BLaER1 treated with 17β-estradiol and CSF1 and Interleukin-3, amounts not matched to agents 10 nM and 100 nM (cell line): ENCODE measurements at regions not wholly inside any gene's neighbourhood (a gene's known extent, or its start where the extent isn't known, plus 50 kb on each side); places are given as distances from the start of the nearest gene placed in this dataset.

Experiments
- H3K27ac ChIP-seq, 11 experiments: shearing (Covaris generic); formaldehyde crosslinking; 2 replicates each; pipeline ENCODE4 v1.8.1; 2022
- H3K27me3 ChIP-seq, 11 experiments: shearing (Covaris generic); formaldehyde crosslinking; 2 replicates each; pipeline ENCODE4 v1.8.1; 2022
- H3K36me3 ChIP-seq, 11 experiments: shearing (Covaris generic); formaldehyde crosslinking; 2 replicates each; pipeline ENCODE4 v1.8.1; 2022
- H3K4me1 ChIP-seq, 10 experiments: shearing (Covaris generic); formaldehyde crosslinking; 2 replicates each; pipeline ENCODE4 v1.8.1; 2022
- H3K4me2 ChIP-seq, 11 experiments: shearing (Covaris generic); formaldehyde crosslinking; 2 replicates each; pipeline ENCODE4 v1.8.1; 2022
- H3K4me3 ChIP-seq, 10 experiments: shearing (Covaris generic); formaldehyde crosslinking; 2 replicates each; pipeline ENCODE4 v1.8.1; 2022
- H3K9ac ChIP-seq, 11 experiments: shearing (Covaris generic); formaldehyde crosslinking; 2 replicates each; pipeline ENCODE4 v1.8.1; 2022
- H3K9me3 ChIP-seq, 11 experiments: shearing (Covaris generic); formaldehyde crosslinking; replicated peaks in 1 of 11; 2 replicates each; pipeline ENCODE4 v1.8.1; 2022
- H4K20me1 ChIP-seq, 11 experiments: shearing (Covaris generic); formaldehyde crosslinking; 2 replicates each; pipeline ENCODE4 v1.8.1; 2022
- Cebpa-rat ChIP-seq, 11 experiments: shearing (Covaris generic); IDR thresholded peaks; 2 replicates each; pipeline ENCODE4 v1.8.1; 2022

DNA sequence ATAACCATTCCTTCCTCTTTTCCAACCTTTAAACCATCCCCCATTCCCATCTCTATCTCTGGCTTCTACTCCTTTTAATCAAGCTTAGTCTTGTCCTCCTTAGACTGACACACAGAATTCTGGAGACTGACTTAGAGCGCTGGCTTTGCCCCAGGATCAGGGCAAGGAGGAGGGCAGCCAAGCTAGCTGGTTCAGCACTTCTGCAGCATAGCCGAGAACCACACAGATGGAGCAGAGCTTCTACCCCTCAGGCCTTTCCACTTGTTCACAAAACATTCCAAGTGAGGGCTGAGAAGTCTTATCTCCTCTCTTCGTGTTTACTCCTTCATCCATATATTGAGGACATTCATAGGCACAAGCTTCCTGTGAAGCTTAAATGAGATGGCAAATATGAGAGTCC lies 246.5 kb upstream of the PEX5L start:
- Histone ChIP-seq H4K20me1 (no peaks in the 10 kb centered on the region), H3K27ac (no peak overlapping the region), H3K9ac (no peak overlapping the region), H3K4me3 (no peak overlapping the region), H3K9me3 (no peaks in the 10 kb centered on the region), H3K27me3 (no peaks in the 10 kb centered on the region), H3K36me3 (no peaks in the 10 kb centered on the region), H3K4me2 (no peak overlapping the region; a peak in 1 of 22 replicates), H3K4me1 (peaks cover 0 to 23% (median 6%) of the 10 kb centered on the region in 10 experiments; a peak in 11 of 20 replicates)
- no peak for TF ChIP-seq Cebpa-rat (IDR thresholded peaks at IDR 0.05)

DNA sequence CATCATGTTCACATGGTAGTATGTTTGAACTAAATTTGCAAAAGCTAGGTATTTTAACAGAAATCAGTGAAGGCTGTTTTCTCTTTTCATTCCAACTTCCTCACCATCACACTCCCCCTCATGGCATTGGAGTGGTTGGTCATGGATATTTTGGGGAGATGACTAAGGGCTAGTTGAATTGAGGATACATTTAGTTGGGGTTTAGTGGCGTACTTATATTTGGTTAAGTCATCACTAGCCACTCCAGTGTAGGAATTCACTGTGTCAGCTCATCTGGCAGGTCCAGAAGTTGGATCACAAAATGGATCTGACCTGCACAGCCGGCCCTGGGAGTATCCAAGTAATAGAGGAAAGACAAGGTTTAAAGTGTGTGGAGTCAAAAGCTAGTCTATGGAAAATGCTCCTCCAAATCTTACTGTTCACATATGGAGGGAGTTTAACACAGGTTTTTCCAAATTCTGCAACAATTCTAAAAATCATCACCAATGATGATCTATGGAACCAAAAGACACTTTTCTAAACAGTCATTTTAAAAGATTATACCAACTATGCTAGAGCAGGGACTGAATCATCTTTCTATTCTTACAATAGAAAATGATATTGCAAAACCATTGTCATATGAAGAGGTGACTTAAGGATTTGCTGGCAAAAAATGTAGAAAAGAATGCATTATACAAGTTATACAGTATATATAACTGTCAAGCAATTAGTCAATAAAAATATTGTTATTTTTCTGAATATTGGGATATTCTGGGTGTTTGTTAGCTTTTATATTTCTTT lies 247.8 kb upstream of the PEX5L start:
- Histone ChIP-seq H3K9ac (no peak overlapping the region), H3K27me3 (no peaks in the 10 kb centered on the region), H3K4me2 (peak overlapping the region in 1 of 11 experiments; percentile 7; a peak in 1 of 22 replicates), H4K20me1 (no peaks in the 10 kb centered on the region), H3K36me3 (no peaks in the 10 kb centered on the region), H3K27ac (no peak overlapping the region), H3K4me3 (no peak overlapping the region), H3K9me3 (no peaks in the 10 kb centered on the region), H3K4me1 (peaks cover 0 to 10% (median 0%) of the 10 kb centered on the region in 10 experiments; a peak in 8 of 20 replicates)
- TF ChIP-seq Cebpa-rat (IDR thresholded peaks at IDR 0.05), result no peak

DNA sequence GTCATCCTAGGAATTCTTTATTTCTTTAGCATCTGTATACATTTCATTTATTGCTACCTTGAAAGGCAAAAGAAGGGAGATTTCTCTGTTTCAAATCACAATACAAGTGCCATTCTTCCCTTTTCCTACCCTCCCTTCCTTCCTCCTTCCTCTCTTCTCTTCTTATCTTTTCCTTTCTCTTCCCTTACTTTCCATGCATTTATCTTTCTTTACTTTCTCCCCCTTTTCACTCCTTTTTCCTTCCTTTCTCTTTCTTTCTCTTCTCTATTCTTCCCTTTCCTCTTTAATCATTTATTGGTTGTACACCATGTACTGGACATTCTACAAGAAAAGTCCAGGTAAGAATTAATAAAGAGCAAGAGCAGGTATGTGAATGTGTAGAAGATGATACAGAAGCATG lies 251.0 kb upstream of the PEX5L start:
- no peaks in the 10 kb centered on the region for H3K36me3 ChIP-seq
- no peak overlapping the region for H3K4me2 ChIP-seq
- H3K4me1 ChIP-seq, result peaks cover 0 to 7% (median 0%) of the 10 kb centered on the region in 10 experiments; a peak in 1 of 20 replicates
- H3K27ac ChIP-seq, result no peak overlapping the region
- TF ChIP-seq Cebpa-rat (IDR thresholded peaks at IDR 0.05), result no peak
- no peak overlapping the region for H3K9ac ChIP-seq
- H3K27me3 ChIP-seq, result no peaks in the 10 kb centered on the region
- H3K4me3 ChIP-seq, result no peak overlapping the region
- H4K20me1 ChIP-seq, result no peaks in the 10 kb centered on the region
- no peaks in the 10 kb centered on the region for H3K9me3 ChIP-seq

DNA sequence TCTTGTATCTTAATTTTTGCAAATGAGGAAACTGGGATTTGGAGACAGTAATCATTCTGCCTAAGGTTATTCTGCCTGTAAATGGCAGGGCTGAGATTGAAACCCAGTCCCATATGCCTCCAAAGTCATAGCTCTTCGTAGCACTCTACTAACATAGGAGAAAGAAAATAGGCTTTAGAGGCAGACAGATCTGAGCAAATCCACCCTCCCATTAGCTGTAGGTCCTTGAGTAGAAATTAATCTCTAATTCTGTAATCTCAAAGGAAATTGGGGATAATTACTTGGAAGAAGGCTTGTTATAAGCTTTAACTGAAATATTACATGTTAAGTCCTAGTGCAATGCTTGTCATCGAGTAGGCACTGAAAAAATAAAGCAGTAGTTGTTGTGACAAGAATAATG lies 252.1 kb upstream of the PEX5L start:
- Histone ChIP-seq H3K4me3 (no peak overlapping the region), H4K20me1 (no peaks in the 10 kb centered on the region)
- TF ChIP-seq Cebpa-rat (IDR thresholded peaks at IDR 0.05), result no peak

DNA sequence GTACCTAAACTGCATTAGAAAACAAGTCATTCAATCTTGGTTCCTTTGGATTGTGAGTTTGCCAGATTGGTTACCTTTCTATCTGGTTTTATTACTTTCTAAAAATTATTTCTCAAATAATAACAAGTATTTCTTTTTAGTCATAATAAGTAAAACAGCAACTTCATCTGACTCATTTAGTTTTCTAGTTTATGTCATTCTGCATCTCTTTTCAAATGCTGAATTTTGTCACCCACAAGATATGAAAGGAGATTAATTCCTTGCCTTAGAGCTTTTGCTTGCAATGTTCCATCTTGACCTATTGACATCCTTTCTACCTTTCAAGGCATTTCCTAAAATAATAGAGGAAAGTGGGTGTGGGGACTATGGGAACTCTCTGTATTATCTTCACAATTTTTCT lies 253.6 kb upstream of the PEX5L start:
- Histone ChIP-seq H3K4me3 (no peak overlapping the region), H3K36me3 (no peaks in the 10 kb centered on the region), H3K27ac (no peak overlapping the region), H3K9ac (no peak overlapping the region), H3K4me2 (no peak overlapping the region), H3K9me3 (no peaks in the 10 kb centered on the region), H3K4me1 (peaks cover 0 to 14% (median 0%) of the 10 kb centered on the region in 10 experiments; a peak in 5 of 20 replicates), H3K27me3 (no peaks in the 10 kb centered on the region), H4K20me1 (no peaks in the 10 kb centered on the region)
- no peak for TF ChIP-seq Cebpa-rat (IDR thresholded peaks at IDR 0.05)

More for the DNA sequence above, 252.1 kb upstream of the PEX5L start:
- no peak overlapping the region for H3K27ac ChIP-seq
- H3K9me3 ChIP-seq, result no peaks in the 10 kb centered on the region
- H3K4me1 ChIP-seq, result peaks cover 0 to 7% (median 0%) of the 10 kb centered on the region in 10 experiments; a peak in 2 of 20 replicates
- no peak overlapping the region for H3K4me2 ChIP-seq
- no peaks in the 10 kb centered on the region for H3K36me3 ChIP-seq
- no peak overlapping the region for H3K9ac ChIP-seq
- no peaks in the 10 kb centered on the region for H3K27me3 ChIP-seq

DNA sequence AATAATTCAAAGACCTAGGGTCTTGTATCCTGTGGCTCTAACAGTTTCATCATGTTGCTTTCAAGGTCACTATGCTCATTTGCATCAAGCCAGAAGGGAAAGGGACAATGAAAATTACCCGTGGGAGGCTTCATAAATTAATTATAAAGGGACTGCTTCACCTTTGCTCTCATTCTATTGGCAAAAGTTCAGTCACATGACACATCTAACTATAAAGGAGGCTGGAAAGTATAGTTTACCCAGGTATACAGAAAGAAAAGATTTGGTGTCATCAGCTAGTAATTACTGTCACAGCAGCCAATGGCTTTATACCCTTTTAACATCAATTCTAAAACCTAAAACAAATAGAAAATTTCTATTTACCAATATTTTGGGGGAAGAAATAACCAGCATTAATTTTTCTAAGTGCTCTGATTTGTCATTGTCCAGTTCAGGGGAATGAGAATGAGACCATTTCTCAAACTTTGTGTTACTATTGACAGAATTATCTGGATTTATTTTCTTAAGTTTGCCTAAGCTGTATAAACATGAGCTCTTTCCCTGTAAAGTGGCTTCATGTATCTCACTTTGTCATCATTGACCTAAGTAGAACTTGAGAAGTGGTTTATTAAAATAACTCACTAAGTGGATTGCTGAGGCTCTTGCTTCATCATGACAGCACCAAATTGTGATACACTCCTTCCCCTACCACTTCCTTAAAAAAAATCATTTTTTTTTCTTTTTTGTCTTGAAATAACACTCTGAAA lies 257.7 kb upstream of the PEX5L start:
- no peaks in the 10 kb centered on the region for H4K20me1 ChIP-seq
- H3K27ac ChIP-seq, result no peak overlapping the region
- no peak overlapping the region for H3K4me3 ChIP-seq
- H3K9me3 ChIP-seq, result no peaks in the 10 kb centered on the region
- no peaks in the 10 kb centered on the region for H3K36me3 ChIP-seq
- H3K9ac ChIP-seq, result no peak overlapping the region
- H3K4me1 ChIP-seq, result peaks cover 0 to 14% (median 0%) of the 10 kb centered on the region in 10 experiments; a peak in 5 of 20 replicates
- H3K4me2 ChIP-seq, result peak overlapping the region in 4 of 11 experiments; percentile 8 to 47 (median 16); a peak in 4 of 22 replicates
- TF ChIP-seq Cebpa-rat (IDR thresholded peaks at IDR 0.05), result no peak
- H3K27me3 ChIP-seq, result no peaks in the 10 kb centered on the region

DNA sequence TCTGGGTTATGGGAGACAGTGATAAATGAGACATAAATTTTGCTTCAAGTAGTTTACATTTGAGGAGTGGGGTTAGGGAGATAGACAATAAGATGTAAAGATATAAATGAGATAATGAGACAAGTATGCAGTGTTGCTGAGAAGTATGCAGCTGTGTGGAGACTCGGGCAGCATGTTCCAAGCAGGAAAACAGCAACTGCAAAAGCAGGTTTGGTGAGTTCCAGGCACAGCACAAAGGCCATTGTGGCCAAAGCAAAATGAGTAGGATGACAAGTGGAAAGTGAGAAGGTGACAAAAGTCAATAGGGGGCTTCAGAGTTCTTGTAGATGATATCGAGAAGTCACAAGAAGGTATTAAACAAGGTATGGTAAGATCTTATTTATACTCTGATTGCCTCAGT lies 259.1 kb upstream of the PEX5L start:
- Histone ChIP-seq H3K4me2 (no peak overlapping the region), H3K4me1 (peaks cover 0 to 14% (median 0%) of the 10 kb centered on the region in 10 experiments; a peak in 5 of 20 replicates)

DNA sequence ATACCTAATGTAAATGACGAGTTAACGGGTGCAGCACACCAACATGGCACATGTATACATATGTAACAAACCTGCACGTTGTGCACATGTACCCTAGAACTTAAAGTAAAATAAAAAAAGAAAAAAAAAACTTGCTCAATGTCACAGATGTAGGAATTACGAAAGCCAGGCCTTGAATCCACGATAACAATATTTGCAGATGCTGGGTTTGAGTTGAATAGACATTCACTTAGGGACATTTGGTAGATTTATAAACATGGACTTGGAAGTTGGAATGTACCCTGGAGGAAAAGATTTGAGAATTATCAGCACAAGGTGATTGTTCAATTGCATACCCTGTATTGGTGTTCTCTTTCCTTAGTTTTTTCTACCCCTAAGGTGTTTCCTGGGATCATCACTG lies 260.2 kb upstream of the PEX5L start:
- no peak overlapping the region for H3K27ac ChIP-seq
- no peak overlapping the region for H3K4me2 ChIP-seq
- H3K36me3 ChIP-seq, result no peaks in the 10 kb centered on the region

More for the DNA sequence above, 259.1 kb upstream of the PEX5L start:
- H3K9ac ChIP-seq, result no peak overlapping the region
- no peaks in the 10 kb centered on the region for H3K27me3 ChIP-seq
- H3K36me3 ChIP-seq, result no peaks in the 10 kb centered on the region
- H3K9me3 ChIP-seq, result no peaks in the 10 kb centered on the region
- H3K27ac ChIP-seq, result no peak overlapping the region
- no peaks in the 10 kb centered on the region for H4K20me1 ChIP-seq
- no peak overlapping the region for H3K4me3 ChIP-seq
- no peak for TF ChIP-seq Cebpa-rat (IDR thresholded peaks at IDR 0.05)

DNA sequence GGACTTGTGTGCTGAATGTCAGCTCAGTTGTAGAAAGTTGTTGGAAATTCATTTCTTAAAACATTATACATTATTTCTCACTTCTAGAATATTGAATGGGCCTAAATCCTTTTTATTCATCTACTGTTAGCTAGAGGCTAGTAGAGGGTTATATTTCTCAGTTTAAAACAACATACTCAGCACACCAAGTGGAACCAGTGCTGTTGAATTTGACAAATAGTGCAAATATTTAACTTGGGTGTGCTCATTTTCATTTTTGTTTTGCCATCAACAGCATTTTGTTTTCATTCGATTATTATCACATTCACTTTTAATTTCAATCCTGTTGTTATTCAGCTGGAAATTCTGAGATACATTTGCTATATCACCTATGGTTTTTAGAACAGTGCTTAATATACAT lies 269.4 kb upstream of the PEX5L start:
- Histone ChIP-seq H4K20me1 (no peaks in the 10 kb centered on the region), H3K4me2 (no peak overlapping the region), H3K27me3 (no peaks in the 10 kb centered on the region), H3K9ac (no peak overlapping the region), H3K4me3 (no peak overlapping the region), H3K27ac (no peak overlapping the region), H3K4me1 (peaks cover 0 to 2% (median 0%) of the 10 kb centered on the region in 10 experiments; a peak in 3 of 20 replicates), H3K9me3 (no peaks in the 10 kb centered on the region), H3K36me3 (no peaks in the 10 kb centered on the region)
- TF ChIP-seq Cebpa-rat (IDR thresholded peaks at IDR 0.05), result no peak

More for the DNA sequence above, 260.2 kb upstream of the PEX5L start:
- Histone ChIP-seq H4K20me1 (no peaks in the 10 kb centered on the region), H3K9ac (no peak overlapping the region), H3K9me3 (no peaks in the 10 kb centered on the region), H3K4me3 (no peak overlapping the region), H3K27me3 (no peaks in the 10 kb centered on the region), H3K4me1 (peaks cover 0 to 14% (median 0%) of the 10 kb centered on the region in 10 experiments; a peak in 5 of 20 replicates)
- no peak for TF ChIP-seq Cebpa-rat (IDR thresholded peaks at IDR 0.05)
